ENCODE measurements at regions not wholly inside any gene's neighbourhood (a gene's known extent, or its start where the extent isn't known, plus 50 kb on each side); places are given as distances from the start of the nearest gene placed in this dataset.

DNA sequence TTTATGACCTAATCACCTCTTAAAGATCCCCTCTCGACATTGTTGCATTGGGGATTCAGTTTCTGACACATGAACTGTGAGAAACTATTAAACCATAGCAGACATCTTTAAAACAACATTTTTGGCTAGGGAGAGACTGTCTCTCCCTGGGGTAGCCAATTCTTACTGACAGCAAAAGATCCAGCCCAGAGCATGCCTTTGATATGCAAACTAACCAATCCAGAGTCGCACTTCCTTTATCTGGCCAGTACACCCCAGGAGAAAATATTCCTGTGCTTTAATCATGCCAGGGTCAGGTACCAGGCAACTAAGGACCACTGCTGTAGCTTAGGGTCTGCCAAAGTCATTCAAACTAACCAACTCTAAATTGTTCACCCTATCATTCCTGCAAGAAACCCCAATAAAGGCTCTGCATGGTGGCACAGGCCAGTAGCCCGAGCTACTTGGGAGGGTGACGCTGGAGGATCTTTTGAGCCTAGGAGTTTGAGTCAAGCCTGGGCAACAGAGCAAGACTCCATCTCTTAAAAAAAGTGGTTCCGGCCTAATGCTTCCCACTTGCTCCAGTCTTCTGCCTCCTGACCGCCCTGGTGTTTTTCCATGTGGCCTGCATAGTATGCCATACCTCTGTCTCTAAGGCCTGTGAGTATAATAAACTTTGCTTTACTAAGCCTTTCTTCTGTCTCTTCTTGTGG is 62.3 kb upstream of the DAPK1 start:
- ATAC-seq (replicated peaks in 1 of 4): no peak
- Histone ChIP-seq H3K4me1 (ENCODE audit: control insufficient read depth in 1 of 2, extremely low read depth in 1 of 2, insufficient read depth in 2 of 2, low read length in 2 of 2) (peaks cover 0 to 3% of the 10 kb centered on the region in 2 experiments), H3K27me3 (replicated peaks in 1 of 2; ENCODE audit: control insufficient read depth in 2 of 2, extremely low read depth in 1 of 2, insufficient read depth in 2 of 2, low read length in 1 of 2) (no peaks in the 10 kb centered on the region), H3K9me3 (no peaks in the 10 kb centered on the region), H3K27ac (ENCODE audit: low read length) (no peak overlapping the region), H3K36me3 (ENCODE audit: control insufficient read depth in 2 of 2, extremely low read depth in 1 of 2, insufficient read depth in 1 of 2, low read length in 1 of 2) (no peaks in the 10 kb centered on the region), H3K4me3 (ENCODE audit: control insufficient read depth in 1 of 2, extremely low read depth in 1 of 2, low read length in 1 of 2) (no peak overlapping the region)
- H3K4me1 Mint-ChIP-seq: no peaks in the 10 kb centered on the region
- peaks cover 0 to 3% of the 10 kb centered on the region in 2 donors for H3K27me3 Mint-ChIP-seq
- ChIA-PET POLR2A (no interaction called here), CTCF (no interaction called here)
- no peak overlapping the region for H3K27ac Mint-ChIP-seq
- peaks cover 0 to 4% (median 0%) of the 10 kb centered on the region in 3 donors for H3K9me3 Mint-ChIP-seq
- no peak for DNase-seq
- H3K36me3 Mint-ChIP-seq: no peaks in the 10 kb centered on the region
- H3K4me3 Mint-ChIP-seq: no peak overlapping the region
- 70% methylated on average over 2 of the region's 6 CpGs for WGBS (ENCODE audit: insufficient coverage)

DNA sequence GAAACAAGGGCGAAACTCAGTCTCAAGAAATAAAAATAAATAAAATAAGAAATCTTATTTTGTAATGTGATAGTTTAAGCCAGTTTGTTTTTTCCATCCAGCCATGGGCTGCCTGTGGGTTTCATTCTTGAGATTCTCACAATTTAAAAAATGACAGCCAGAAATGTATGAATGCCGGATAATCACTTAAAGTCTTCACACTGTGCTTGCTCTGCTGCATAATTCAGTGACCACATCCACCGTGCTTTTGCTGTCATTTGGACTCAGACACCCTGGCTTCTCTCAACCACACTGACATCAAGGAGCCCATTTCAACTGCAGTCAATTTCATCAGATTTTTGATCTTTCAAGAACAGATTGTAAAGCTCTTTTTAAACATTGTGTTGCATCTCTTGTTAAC is 61.0 kb upstream of the DAPK1 start:
- Histone ChIP-seq H3K4me3 (ENCODE audit: control insufficient read depth in 1 of 2, extremely low read depth in 1 of 2, low read length in 1 of 2) (no peak overlapping the region), H3K27ac (ENCODE audit: low read length) (no peak overlapping the region), H3K4me1 (ENCODE audit: control insufficient read depth in 1 of 2, extremely low read depth in 1 of 2, insufficient read depth in 2 of 2, low read length in 2 of 2) (peaks cover 0 to 3% of the 10 kb centered on the region in 2 experiments), H3K9me3 (no peaks in the 10 kb centered on the region), H3K36me3 (ENCODE audit: control insufficient read depth in 2 of 2, extremely low read depth in 1 of 2, insufficient read depth in 1 of 2, low read length in 1 of 2) (no peaks in the 10 kb centered on the region), H3K27me3 (replicated peaks in 1 of 2; ENCODE audit: control insufficient read depth in 2 of 2, extremely low read depth in 1 of 2, insufficient read depth in 2 of 2, low read length in 1 of 2) (no peaks in the 10 kb centered on the region)
- no peak overlapping the region for H3K4me3 Mint-ChIP-seq
- H3K36me3 Mint-ChIP-seq: no peaks in the 10 kb centered on the region
- H3K4me1 Mint-ChIP-seq: no peaks in the 10 kb centered on the region
- ATAC-seq (replicated peaks in 1 of 4) (no peak), DNase-seq (no peak)
- ChIA-PET CTCF (no interaction called here), POLR2A (no interaction called here)
- 57% methylated on average over 1 of the region's 3 CpGs for WGBS (ENCODE audit: insufficient coverage)
- no peaks in the 10 kb centered on the region for H3K27me3 Mint-ChIP-seq
- H3K27ac Mint-ChIP-seq: no peak overlapping the region
- no peaks in the 10 kb centered on the region for H3K9me3 Mint-ChIP-seq

DNA sequence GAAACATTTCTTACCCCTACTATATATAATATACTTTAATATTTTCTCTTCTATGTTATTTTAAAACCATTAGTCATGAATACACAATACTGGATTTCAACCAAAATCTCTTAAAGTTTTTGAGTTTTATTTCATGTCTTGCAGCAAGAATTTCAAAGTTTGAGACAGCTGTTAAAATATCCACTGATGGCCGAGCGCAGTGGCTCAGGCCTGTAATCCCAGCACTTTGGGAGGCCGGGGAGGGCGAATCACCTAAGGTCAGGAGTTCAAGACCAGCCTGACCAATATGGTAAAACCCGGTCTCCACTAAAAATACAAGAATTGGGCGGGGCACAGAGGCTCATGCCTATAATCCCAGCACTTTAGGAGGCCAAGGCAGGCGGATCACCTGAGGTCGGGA is 59.7 kb upstream of the DAPK1 start:
- no peak overlapping the region for H3K4me3 Mint-ChIP-seq
- H3K36me3 Mint-ChIP-seq: no peaks in the 10 kb centered on the region
- no peaks in the 10 kb centered on the region for H3K27me3 Mint-ChIP-seq
- no peak overlapping the region for H3K4me3 ChIP-seq (ENCODE audit: control insufficient read depth in 1 of 2, extremely low read depth in 1 of 2, low read length in 1 of 2)
- peaks cover 0 to 3% of the 10 kb centered on the region in 2 experiments for H3K4me1 ChIP-seq (ENCODE audit: control insufficient read depth in 1 of 2, extremely low read depth in 1 of 2, insufficient read depth in 2 of 2, low read length in 2 of 2)
- no peaks in the 10 kb centered on the region for H3K36me3 ChIP-seq (ENCODE audit: control insufficient read depth in 2 of 2, extremely low read depth in 1 of 2, insufficient read depth in 1 of 2, low read length in 1 of 2)
- DNase-seq (no peak), ATAC-seq (replicated peaks in 1 of 4) (no peak)
- CTCF ChIA-PET: no interaction called here
- H3K27me3 ChIP-seq (replicated peaks in 1 of 2; ENCODE audit: control insufficient read depth in 2 of 2, extremely low read depth in 1 of 2, insufficient read depth in 2 of 2, low read length in 1 of 2): no peaks in the 10 kb centered on the region
- peaks cover 0 to 4% (median 0%) of the 10 kb centered on the region in 3 donors for H3K9me3 Mint-ChIP-seq
- H3K27ac Mint-ChIP-seq: no peak overlapping the region
- H3K4me1 Mint-ChIP-seq: no peaks in the 10 kb centered on the region
- H3K9me3 ChIP-seq: no peaks in the 10 kb centered on the region
- POLR2A ChIA-PET: no interaction called here
- H3K27ac ChIP-seq (ENCODE audit: low read length): no peak overlapping the region
- 82% methylated on average over 4 of the region's 8 CpGs for WGBS (ENCODE audit: insufficient coverage)

DNA sequence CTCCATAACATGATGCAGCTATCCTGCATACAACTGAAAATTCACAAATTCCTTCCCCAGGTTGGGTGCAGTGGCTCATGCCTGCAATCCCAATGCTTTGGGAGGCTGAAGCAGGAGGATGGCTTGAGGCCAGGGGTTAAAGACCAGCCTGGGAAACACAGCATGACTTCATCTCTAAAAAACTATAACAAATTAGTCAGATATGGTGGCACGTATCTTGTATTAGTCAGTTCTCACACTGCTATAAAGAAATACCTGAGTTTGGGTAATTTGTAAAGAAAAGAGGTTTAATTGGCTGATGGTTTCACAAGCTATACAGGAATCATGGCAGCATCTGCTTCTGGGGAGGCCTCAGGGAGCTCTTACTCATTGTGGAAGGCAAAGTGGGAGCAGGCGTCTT is 56.4 kb upstream of the DAPK1 start:
- Mint-ChIP-seq H3K4me1 (peaks cover 3 to 12% (median 4%) of the 10 kb centered on the region in 3 donors), H3K27ac (no peak overlapping the region), H3K36me3 (no peaks in the 10 kb centered on the region), H3K27me3 (no peaks in the 10 kb centered on the region), H3K4me3 (no peak overlapping the region), H3K9me3 (peaks cover 0 to 7% (median 0%) of the 10 kb centered on the region in 3 donors)
- no CpG with 5 or more reads among the region's 2 CpGs for WGBS (ENCODE audit: insufficient coverage)
- no peak for DNase-seq
- POLR2A ChIA-PET: no interaction called here
- Histone ChIP-seq H3K4me3 (ENCODE audit: control insufficient read depth in 1 of 2, extremely low read depth in 1 of 2, low read length in 1 of 2) (no peak overlapping the region), H3K4me1 (ENCODE audit: control insufficient read depth in 1 of 2, extremely low read depth in 1 of 2, insufficient read depth in 2 of 2, low read length in 2 of 2) (peaks cover 0 to 3% of the 10 kb centered on the region in 2 experiments), H3K27me3 (replicated peaks in 1 of 2; ENCODE audit: control insufficient read depth in 2 of 2, extremely low read depth in 1 of 2, insufficient read depth in 2 of 2, low read length in 1 of 2) (no peaks in the 10 kb centered on the region), H3K27ac (ENCODE audit: low read length) (no peak overlapping the region), H3K36me3 (ENCODE audit: control insufficient read depth in 2 of 2, extremely low read depth in 1 of 2, insufficient read depth in 1 of 2, low read length in 1 of 2) (no peaks in the 10 kb centered on the region), H3K9me3 (no peaks in the 10 kb centered on the region)
- ATAC-seq (replicated peaks in 1 of 4): no peak
- CTCF ChIA-PET: no interaction called here

DNA sequence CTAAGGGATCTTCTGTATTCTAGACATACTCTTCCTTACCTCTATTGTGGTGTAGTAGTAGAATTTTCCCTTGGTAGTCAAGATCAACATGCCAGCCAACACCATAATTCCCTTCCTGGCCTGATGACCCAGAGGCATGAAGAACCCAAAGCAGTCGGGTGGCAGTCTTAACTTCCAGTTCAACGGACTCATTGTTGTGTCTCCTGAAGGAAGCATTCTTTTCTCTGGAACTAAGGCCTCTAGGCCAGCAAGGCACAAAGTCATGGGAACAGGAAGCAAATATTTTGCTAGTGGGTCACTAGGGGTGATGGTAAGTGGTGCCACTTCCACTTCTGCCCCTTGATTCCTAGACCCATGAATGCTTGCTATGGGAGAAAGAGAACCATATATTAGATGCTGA is 55.2 kb upstream of the DAPK1 start:
- ChIA-PET POLR2A (no interaction called here), CTCF (no interaction called here)
- H3K9me3 Mint-ChIP-seq: peaks cover 0 to 7% (median 0%) of the 10 kb centered on the region in 3 donors
- no peak overlapping the region for H3K4me3 Mint-ChIP-seq
- WGBS (ENCODE audit: insufficient coverage): 0% methylated on average over 1 of the region's 2 CpGs
- H3K27ac ChIP-seq (ENCODE audit: low read length): no peak overlapping the region
- ATAC-seq (replicated peaks in 1 of 4) (no peak), DNase-seq (no peak)
- H3K9me3 ChIP-seq: no peaks in the 10 kb centered on the region
- H3K27ac Mint-ChIP-seq: no peak overlapping the region
- H3K36me3 ChIP-seq (ENCODE audit: control insufficient read depth in 2 of 2, extremely low read depth in 1 of 2, insufficient read depth in 1 of 2, low read length in 1 of 2): no peaks in the 10 kb centered on the region
- H3K4me3 ChIP-seq (ENCODE audit: control insufficient read depth in 1 of 2, extremely low read depth in 1 of 2, low read length in 1 of 2): no peak overlapping the region
- no peaks in the 10 kb centered on the region for H3K36me3 Mint-ChIP-seq
- H3K4me1 Mint-ChIP-seq: peaks cover 4 to 17% (median 5%) of the 10 kb centered on the region in 3 donors
- H3K27me3 ChIP-seq (replicated peaks in 1 of 2; ENCODE audit: control insufficient read depth in 2 of 2, extremely low read depth in 1 of 2, insufficient read depth in 2 of 2, low read length in 1 of 2): no peaks in the 10 kb centered on the region
- peaks cover 0 to 3% of the 10 kb centered on the region in 2 experiments for H3K4me1 ChIP-seq (ENCODE audit: control insufficient read depth in 1 of 2, extremely low read depth in 1 of 2, insufficient read depth in 2 of 2, low read length in 2 of 2)
- no peaks in the 10 kb centered on the region for H3K27me3 Mint-ChIP-seq

DNA sequence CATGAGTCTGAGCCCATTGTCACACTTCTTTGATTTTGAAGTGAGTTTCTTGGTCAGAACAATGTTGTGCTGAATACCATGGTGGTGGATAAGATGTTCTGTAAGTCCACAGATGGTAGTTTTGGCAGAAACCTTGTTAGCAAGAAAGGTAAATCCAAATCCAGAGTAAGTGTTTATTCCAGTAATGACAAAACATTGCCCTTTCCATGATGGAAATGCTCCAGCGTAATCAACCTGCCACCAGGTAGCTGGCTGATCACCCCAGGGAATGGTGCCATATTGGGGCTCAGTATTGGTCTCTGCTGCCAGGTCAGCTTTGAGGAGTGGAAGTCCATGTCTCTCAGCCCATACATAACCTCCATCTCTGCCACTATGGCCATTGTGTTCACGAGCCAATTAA is 54.7 kb upstream of the DAPK1 start:
- H3K9me3 Mint-ChIP-seq: peaks cover 0 to 7% (median 0%) of the 10 kb centered on the region in 3 donors

DNA sequence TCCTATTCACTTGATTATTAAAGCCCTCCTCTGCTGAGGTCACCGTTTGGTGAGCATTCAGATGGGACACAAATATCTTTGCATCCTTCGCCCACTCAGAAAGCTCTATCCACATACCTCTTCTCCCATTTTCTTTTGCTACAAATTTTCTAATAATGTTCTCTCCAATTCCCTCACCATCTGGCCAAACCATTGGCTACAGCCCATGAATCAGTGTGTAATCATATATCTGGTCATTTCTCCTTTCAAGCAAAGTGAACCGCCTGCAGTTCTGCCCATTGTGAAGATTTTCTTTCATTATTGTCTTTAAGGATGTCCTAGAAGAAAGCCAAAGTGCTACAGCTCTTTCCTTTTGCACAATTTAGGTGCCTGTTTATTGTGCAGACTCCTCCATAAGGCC is 54.2 kb upstream of the DAPK1 start:
- Histone ChIP-seq H3K4me3 (ENCODE audit: control insufficient read depth in 1 of 2, extremely low read depth in 1 of 2, low read length in 1 of 2) (no peak overlapping the region), H3K27ac (ENCODE audit: low read length) (no peak overlapping the region), H3K9me3 (no peaks in the 10 kb centered on the region), H3K27me3 (replicated peaks in 1 of 2; ENCODE audit: control insufficient read depth in 2 of 2, extremely low read depth in 1 of 2, insufficient read depth in 2 of 2, low read length in 1 of 2) (no peaks in the 10 kb centered on the region), H3K4me1 (ENCODE audit: control insufficient read depth in 1 of 2, extremely low read depth in 1 of 2, insufficient read depth in 2 of 2, low read length in 2 of 2) (peaks cover 0 to 3% of the 10 kb centered on the region in 2 experiments), H3K36me3 (ENCODE audit: control insufficient read depth in 2 of 2, extremely low read depth in 1 of 2, insufficient read depth in 1 of 2, low read length in 1 of 2) (no peaks in the 10 kb centered on the region)
- Mint-ChIP-seq H3K4me1 (peaks cover 4 to 17% (median 5%) of the 10 kb centered on the region in 3 donors), H3K27me3 (no peaks in the 10 kb centered on the region), H3K27ac (no peak overlapping the region), H3K9me3 (peaks cover 0 to 7% (median 0%) of the 10 kb centered on the region in 3 donors), H3K36me3 (no peaks in the 10 kb centered on the region), H3K4me3 (no peak overlapping the region)
- no peak for DNase-seq
- ATAC-seq (replicated peaks in 1 of 4): no peak
- 90% methylated on average over 2 of the region's 3 CpGs for WGBS (ENCODE audit: insufficient coverage)
- CTCF ChIA-PET: no interaction called here
- POLR2A ChIA-PET: no interaction called here

More for the DNA sequence above, 54.7 kb upstream of the DAPK1 start:
- no peaks in the 10 kb centered on the region for H3K27me3 ChIP-seq (replicated peaks in 1 of 2; ENCODE audit: control insufficient read depth in 2 of 2, extremely low read depth in 1 of 2, insufficient read depth in 2 of 2, low read length in 1 of 2)
- no peak overlapping the region for H3K4me3 ChIP-seq (ENCODE audit: control insufficient read depth in 1 of 2, extremely low read depth in 1 of 2, low read length in 1 of 2)
- Mint-ChIP-seq H3K4me3 (no peak overlapping the region), H3K27ac (no peak overlapping the region), H3K27me3 (no peaks in the 10 kb centered on the region), H3K36me3 (no peaks in the 10 kb centered on the region), H3K4me1 (peaks cover 4 to 17% (median 5%) of the 10 kb centered on the region in 3 donors)
- 91% methylated on average over 1 of the region's 2 CpGs for WGBS (ENCODE audit: insufficient coverage)
- peaks cover 0 to 3% of the 10 kb centered on the region in 2 experiments for H3K4me1 ChIP-seq (ENCODE audit: control insufficient read depth in 1 of 2, extremely low read depth in 1 of 2, insufficient read depth in 2 of 2, low read length in 2 of 2)
- DNase-seq (no peak), ATAC-seq (replicated peaks in 1 of 4) (no peak)
- H3K9me3 ChIP-seq: no peaks in the 10 kb centered on the region
- no peak overlapping the region for H3K27ac ChIP-seq (ENCODE audit: low read length)
- ChIA-PET CTCF (no interaction called here), POLR2A (no interaction called here)
- no peaks in the 10 kb centered on the region for H3K36me3 ChIP-seq (ENCODE audit: control insufficient read depth in 2 of 2, extremely low read depth in 1 of 2, insufficient read depth in 1 of 2, low read length in 1 of 2)

All from T-cell (primary cell).